ENCODE measurements at regions not wholly inside any gene's neighbourhood (a gene's known extent, or its start where the extent isn't known, plus 50 kb on each side); places are given as distances from the start of the nearest gene placed in this dataset.

DNA sequence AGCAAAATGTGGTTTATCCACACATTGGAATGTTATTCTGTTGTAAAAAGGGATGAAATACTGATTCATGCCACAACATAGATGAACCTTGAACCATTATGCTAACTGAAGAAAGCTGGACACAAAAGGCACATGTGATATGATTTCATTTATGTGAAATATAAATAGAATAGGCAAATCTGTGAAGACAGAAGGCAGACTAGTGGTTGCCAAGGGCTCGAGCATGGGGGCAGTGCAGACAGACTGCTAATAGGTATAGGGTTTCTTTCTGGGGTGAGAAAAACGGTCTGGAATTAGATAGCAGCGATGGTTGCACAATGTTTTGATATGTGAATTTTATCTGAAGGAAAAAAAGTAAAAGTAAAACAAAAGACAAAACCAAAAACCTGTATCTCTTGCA lies 54.6 kb upstream of the FNDC1 start:
- TF ChIP-seq, protein P1, sequence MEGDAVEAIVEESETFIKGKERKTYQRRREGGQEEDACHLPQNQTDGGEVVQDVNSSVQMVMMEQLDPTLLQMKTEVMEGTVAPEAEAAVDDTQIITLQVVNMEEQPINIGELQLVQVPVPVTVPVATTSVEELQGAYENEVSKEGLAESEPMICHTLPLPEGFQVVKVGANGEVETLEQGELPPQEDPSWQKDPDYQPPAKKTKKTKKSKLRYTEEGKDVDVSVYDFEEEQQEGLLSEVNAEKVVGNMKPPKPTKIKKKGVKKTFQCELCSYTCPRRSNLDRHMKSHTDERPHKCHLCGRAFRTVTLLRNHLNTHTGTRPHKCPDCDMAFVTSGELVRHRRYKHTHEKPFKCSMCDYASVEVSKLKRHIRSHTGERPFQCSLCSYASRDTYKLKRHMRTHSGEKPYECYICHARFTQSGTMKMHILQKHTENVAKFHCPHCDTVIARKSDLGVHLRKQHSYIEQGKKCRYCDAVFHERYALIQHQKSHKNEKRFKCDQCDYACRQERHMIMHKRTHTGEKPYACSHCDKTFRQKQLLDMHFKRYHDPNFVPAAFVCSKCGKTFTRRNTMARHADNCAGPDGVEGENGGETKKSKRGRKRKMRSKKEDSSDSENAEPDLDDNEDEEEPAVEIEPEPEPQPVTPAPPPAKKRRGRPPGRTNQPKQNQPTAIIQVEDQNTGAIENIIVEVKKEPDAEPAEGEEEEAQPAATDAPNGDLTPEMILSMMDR (IDR thresholded peaks at IDR 0.05), result no peak
- TF ChIP-seq POLR2A (IDR thresholded peaks at IDR 0.05) (no peak), EP300 (IDR thresholded peaks at IDR 0.05; ENCODE audit: low read depth) (no peak), POLR2AphosphoS5 (IDR thresholded peaks at IDR 0.05) (no peak)
